Motor neuron (in vitro differentiated cells): ENCODE measurements at regions not wholly inside any gene's neighbourhood (a gene's known extent, or its start where the extent isn't known, plus 50 kb on each side); places are given as distances from the start of the nearest gene placed in this dataset.
"Not testable (repeated sequence)": the region's sequence is repeated elsewhere in the genome, so short reads cannot be mapped to it uniquely, and the experiment has no call there.

Source experiments
- ATAC-seq, 8 experiments: fragments of 200-7000 bp; cut with Tn5 transposase; replicated peaks in 6 of 8; 2 replicates each; pipeline ENCODE4 v1.8.0; 2021; ENCODE audit warnings: mild to moderate bottlenecking in 8 of 8, moderate library complexity in 8 of 8
- H3K27ac ChIP-seq, 2 donors: fragments of 250-450 bp; sonication (Bioruptor Pico); 2 replicates each; pipeline ENCODE4 v1.9.0; 2021; ENCODE audit warnings: antibody characterized with exemption in 2 of 2, mild to moderate bottlenecking in 2 of 2, moderate library complexity in 1 of 2
- H3K4me1 ChIP-seq, 2 donors: fragments of 250-450 bp; sonication (Bioruptor Pico); replicated peaks in 1 of 2; 2 replicates each; pipeline ENCODE4 v1.6.1; 2021; ENCODE audit warnings: antibody characterized with exemption in 2 of 2, mild to moderate bottlenecking in 2 of 2, moderate library complexity in 1 of 2
- H3K4me3 ChIP-seq, 5 donors: fragments of 250-450 bp; sonication (Bioruptor Pico); 2 replicates each; pipeline ENCODE4 v1.9.0; 2021; ENCODE audit warnings: antibody characterized with exemption in 5 of 5, mild to moderate bottlenecking in 5 of 5, moderate library complexity in 4 of 5
- WGBS, 10 experiments: fragments of 450-650 bp; shearing (Covaris generic); methylation state at CpG; one replicate each; pipeline ENCODE4 v1.0.0; 2022; 5-methylcytosine and 5-hydroxymethylcytosine counted together
- in situ Hi-C, 9 experiments: fragments of 400-800 bp; cut with MboI; loops; one replicate each; pipeline ENCODE4 v1.15.0; 2021; ENCODE audit warnings: low sequenced_read_pairs in 9 of 9, low pct_unique_long_range_greater_than_20kb in 2 of 9; ENCODE audit not compliant: unreplicated experiment in 9 of 9

DNA sequence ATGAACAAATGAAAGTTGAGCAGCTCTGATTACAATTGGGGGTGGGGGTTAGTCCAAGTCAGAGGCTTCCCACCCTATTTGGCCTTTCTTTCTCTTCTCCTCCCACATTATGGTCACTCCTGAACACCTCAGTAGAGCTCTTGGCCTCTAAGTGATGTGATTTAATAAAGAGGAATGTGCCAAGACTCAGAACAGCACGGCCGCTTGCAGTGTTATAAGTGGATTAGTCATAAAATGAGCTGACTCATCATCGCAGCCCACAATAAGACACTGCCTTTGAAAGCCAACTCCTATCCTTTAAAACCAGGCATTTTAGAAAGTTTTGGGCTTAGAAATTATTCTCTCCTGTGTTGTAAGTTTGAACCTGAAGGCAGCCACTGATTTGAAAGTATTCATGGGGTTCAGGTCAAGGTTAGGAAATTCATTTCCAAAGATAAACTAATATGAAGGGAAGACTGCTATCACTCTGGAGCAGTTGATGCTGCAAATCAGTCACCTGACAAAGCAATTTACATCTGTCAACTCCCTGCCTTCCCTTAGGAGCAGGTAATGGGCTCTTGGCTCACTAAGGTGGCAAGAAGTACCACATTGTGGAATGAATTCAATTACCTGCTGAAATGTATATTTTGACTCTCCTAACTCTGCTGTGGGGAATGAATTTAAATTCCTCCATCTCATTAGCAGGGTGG is 283.6 kb upstream of the NMUR2 start:
- Histone ChIP-seq H3K27ac (no peak overlapping the region), H3K4me3 (no peak overlapping the region), H3K4me1 (peaks cover 0 to 10% of the 10 kb centered on the region in 2 donors)
- peak in 7 of 8 experiments; percentile 93 to 100 (median 99) for ATAC-seq
- in situ Hi-C loops, result no loop called here
- 0 to 87% (median 40%) methylated on average over 1 to 3 of the region's 3 CpGs; no CpG with 5 or more reads in 4 of the 10 experiments for WGBS, 10 experiments

DNA sequence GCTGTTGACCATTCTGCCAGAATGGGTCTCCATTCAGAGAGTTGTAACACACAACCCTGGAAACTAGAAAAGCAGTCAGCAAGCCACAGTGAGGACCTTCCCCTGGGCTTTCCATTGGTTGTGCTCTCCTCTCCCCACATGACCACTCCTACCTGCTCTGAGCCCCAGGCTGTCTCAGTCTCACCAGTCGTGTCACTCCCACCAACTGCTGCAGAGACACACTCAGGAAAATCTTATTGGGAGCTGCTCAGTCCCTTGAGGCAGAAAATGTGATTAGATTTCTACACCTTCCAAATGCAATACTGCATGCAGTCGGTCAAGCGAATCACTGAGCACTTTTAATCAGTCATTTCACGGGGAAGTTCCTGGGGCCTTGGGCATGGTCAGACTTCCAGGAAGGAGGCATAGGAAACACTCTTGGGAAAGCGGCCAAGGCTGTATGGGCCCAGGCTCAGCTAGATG is 284.2 kb upstream of the NMUR2 start:
- H3K4me1 ChIP-seq, result peaks cover 2 to 10% of the 10 kb centered on the region in 2 donors
- H3K4me3 ChIP-seq, result no peak overlapping the region
- WGBS, 10 experiments, result 40 to 100% (median 90%) methylated on average over 1 to 4 of the region's 5 CpGs; no CpG with 5 or more reads in 3 of the 10 experiments
- in situ Hi-C loops, result no loop called here
- ATAC-seq, result peak in 5 of 8 experiments; percentile 53 to 74 (median 61)
- H3K27ac ChIP-seq, result no peak overlapping the region

DNA sequence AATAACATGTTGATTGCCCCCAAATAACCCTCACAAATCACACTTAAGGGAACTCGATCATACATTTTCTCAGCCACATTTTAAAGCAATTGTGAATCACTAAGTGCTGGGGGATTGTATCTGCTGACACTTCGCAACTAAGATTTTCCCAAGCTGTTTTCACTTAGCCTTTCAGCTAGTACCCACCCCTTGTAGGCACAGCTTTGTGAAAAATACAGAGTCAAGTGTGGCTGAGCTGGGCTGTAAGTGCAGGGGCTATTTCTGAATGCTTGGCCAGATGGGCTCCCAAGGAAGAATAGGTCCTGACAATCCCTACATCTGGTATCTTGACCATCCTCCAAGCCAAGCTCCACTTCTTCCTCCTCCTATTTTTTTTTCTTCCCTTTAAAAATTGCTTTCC is 289.2 kb upstream of the NMUR2 start:
- ATAC-seq, result no peak
- in situ Hi-C loops, result no loop called here
- WGBS, 10 experiments, result 0 to 100% (median 43%) methylated on average over 1 to 2 of the region's 2 CpGs; no CpG with 5 or more reads in 3 of the 10 experiments
- no peak overlapping the region for H3K4me3 ChIP-seq
- H3K27ac ChIP-seq, result no peak overlapping the region
- H3K4me1 ChIP-seq, result peaks cover 2 to 4% of the 10 kb centered on the region in 2 donors

DNA sequence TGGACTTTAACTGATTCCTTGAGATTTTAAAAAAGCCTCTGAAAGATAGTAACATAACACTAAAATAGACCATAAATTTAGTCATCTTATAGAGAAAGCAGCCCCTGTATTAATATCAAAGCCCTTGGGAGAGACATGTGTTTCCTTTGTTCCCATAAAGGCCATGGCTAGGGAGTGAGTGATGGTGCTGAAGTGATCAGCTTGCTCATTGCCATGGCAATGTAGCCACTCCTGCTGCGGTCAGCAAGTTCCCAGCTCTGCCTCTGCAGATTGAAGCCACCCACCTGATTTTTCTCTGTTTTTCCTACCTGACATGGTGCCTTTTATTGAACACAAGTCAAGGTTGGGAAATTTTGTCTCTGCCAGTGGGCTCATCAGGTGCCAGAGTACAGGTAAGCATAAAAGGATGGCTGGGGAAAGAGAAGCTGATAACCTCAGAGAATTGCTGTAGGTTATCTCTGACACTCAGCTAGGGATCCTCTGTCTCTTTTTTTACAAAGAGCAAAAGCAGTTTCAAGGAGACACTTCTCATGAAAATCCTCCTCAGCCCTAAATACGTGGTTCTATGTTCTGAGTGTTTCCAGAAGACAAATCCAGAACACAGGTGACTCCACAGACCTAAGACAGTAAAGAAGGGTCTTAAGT is 296.3 kb upstream of the NMUR2 start:
- Histone ChIP-seq H3K4me1 (peaks cover 12 to 15% of the 10 kb centered on the region in 2 donors), H3K27ac (peak overlapping the region in 1 of 2 donors; percentile 49), H3K4me3 (no peak overlapping the region)
- 0 to 30% (median 28%) methylated on average over 1 to 2 of the region's 2 CpGs; no CpG with 5 or more reads in 3 of the 10 experiments for WGBS, 10 experiments
- peak in 6 of 8 experiments; percentile 31 to 100 (median 100) for ATAC-seq
- in situ Hi-C loops, result no loop called here

DNA sequence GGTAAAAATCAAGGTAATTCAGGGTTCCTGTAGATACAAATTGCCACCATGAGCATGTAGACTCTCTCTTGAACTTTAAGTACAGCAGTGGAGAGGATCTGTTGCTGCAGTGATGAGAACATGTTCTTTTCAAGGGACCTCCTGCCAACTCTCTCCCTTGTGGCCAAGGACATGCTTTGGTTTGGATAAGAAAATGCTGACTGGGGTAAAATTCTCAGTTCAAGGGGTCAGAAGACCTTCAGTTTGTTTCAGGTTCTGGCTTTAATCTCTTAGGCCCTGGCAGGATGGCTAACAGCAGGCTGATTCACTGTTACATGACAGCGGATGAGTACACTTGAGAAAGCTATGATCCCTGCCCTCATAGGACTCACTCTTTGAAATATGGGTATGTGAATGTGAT is 299.2 kb upstream of the NMUR2 start:
- no peak for ATAC-seq
- Histone ChIP-seq H3K4me1 (peaks cover 12 to 15% of the 10 kb centered on the region in 2 donors), H3K4me3 (no peak overlapping the region), H3K27ac (no peak overlapping the region)
- WGBS, 10 experiments, result 55 to 100% (median 90%) methylated on average over 1 of the region's 1 CpG; no CpG with 5 or more reads in 4 of the 10 experiments
- in situ Hi-C loops, result no loop called here

DNA sequence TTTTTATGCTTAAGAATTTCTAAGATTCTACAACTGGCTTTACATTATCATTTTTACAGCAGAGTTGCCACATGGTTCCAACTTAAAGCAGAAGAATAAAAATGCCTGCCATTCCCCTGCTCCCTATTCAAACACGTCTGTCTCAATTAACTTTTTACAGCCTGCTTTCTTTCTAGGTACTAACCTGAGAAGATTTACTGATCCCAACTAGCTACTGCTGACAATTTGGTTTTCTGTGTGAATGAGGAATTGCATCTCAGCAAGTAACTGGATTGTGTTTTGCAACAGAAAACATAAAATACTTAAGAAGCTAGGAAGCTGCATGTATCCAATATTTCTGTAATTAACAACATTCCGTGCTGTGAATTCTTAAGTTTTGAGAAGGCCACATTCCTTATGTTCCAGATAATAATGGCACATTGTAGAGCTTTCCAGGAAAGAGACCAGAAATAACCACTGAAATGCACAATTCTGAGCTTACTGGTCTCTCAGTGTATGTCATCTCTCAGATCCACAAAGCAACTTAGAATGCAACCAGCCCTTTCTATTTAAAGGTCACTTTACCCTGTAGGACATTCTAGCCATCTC is 306.8 kb upstream of the NMUR2 start:
- peaks cover 0 to 9% of the 10 kb centered on the region in 2 donors for H3K4me1 ChIP-seq
- WGBS, 10 experiments, result 0 to 80% (median 22%) methylated on average over 1 to 2 of the region's 2 CpGs; no CpG with 5 or more reads in 1 of the 10 experiments
- in situ Hi-C loops, result no loop called here
- ATAC-seq, result peak in 1 of 8 experiments; percentile 63
- no peak overlapping the region for H3K27ac ChIP-seq
- no peak overlapping the region for H3K4me3 ChIP-seq

DNA sequence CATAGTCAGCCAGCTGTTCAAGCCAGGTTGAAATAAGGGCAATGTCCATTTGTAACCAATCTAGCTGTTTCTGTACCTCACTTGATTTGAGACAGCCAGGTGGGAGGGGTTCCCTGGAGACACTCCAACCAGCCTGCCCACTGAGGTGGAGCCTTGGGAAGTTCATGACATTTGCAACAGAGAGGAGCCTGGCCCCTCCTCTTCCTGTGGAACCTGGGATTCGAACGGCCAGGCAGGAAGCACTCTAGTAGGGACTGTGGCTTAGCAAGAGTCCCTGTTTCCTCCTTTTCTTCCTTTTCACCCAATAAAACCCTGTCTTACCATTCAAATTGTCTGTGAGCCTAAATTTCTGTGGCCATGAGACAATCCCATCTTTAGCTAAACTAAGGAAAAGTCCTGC is 312.3 kb upstream of the NMUR2 start:
- WGBS, 10 experiments, result 0 to 100% (median 0%) methylated on average over 1 to 2 of the region's 2 CpGs; no CpG with 5 or more reads in 5 of the 10 experiments
- Histone ChIP-seq H3K4me1 (peaks cover 0 to 2% of the 10 kb centered on the region in 2 donors), H3K27ac (no peak overlapping the region), H3K4me3 (no peak overlapping the region)
- in situ Hi-C loops, result no loop called here
- ATAC-seq, result no peak

DNA sequence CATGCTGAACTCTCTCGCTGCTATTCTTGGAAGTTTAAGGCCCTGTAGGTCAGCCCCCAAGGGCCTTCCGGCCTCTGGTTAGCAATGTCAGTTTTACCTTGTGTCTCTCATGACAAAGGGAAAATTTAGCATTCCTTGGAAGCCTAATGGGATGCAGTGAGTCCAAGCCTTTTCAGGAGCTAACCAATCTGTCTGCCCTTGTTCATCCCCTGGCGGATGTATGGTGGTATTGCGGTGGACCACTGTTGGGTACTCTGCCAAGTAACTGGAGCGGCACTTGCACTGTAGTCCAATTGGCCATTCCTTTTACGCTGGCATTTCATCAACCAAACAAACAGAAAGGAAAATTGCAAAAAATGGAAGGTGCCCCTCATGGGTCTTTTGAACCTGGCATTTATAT is 318.4 kb upstream of the NMUR2 start:
- 44 to 100% (median 80%) methylated on average over 1 to 4 of the region's 6 CpGs; no CpG with 5 or more reads in 3 of the 10 experiments for WGBS, 10 experiments
- Histone ChIP-seq H3K27ac (no peak overlapping the region), H3K4me3 (no peak overlapping the region), H3K4me1 (peaks cover 0 to 2% of the 10 kb centered on the region in 2 donors)
- ATAC-seq, result no peak
- in situ Hi-C loops, result no loop called here

DNA sequence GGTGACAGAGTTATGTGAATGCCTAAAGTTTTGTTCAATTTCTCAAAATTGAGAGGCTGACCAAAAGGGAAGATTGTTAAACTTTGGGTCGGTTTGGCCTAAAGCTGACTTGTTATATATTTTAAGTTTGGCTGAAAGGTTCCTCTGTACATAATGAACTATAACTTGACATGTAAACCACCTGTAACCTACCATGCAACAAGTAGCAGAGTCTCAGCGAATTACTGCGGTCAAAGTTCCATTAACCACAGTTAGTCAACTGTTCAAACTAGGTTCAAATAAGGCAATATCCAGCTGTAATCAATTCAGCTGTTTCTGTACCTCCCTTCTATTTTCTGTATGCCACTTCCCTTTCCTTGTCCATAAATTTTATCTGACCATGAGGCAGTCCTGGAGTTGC is 325.1 kb upstream of the NMUR2 start:
- in situ Hi-C loops, result no loop called here
- H3K27ac ChIP-seq, result no peak overlapping the region
- no peak for ATAC-seq
- 17 to 100% (median 93%) methylated on average over 1 to 3 of the region's 3 CpGs; no CpG with 5 or more reads in 1 of the 10 experiments for WGBS, 10 experiments
- H3K4me1 ChIP-seq, result no peaks in the 10 kb centered on the region
- H3K4me3 ChIP-seq, result no peak overlapping the region

DNA sequence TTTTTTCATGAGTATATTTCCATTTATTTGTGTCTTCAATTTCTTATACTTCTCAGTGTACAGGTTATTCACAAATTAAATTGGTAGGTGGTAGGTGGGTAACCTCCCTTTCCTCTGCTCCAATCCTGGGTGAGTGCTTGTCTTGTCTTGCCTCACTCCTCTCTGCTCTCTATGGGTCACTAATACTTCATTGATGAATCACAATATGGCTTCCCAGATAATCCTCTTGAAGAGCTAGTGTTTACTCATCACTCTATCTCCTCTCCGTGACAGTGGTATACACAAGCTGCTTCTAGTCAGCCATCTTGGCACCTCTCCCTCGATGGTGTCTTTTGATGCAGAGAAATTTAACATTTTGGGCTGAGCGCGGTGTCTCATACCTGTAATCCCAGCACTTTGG is 331.8 kb upstream of the NMUR2 start:
- no peak overlapping the region for H3K4me3 ChIP-seq
- WGBS, 10 experiments, result 47 to 100% (median 89%) methylated on average over 1 to 4 of the region's 4 CpGs; no CpG with 5 or more reads in 3 of the 10 experiments
- in situ Hi-C loops, result no loop called here
- no peaks in the 10 kb centered on the region for H3K4me1 ChIP-seq
- no peak overlapping the region for H3K27ac ChIP-seq
- no peak for ATAC-seq

DNA sequence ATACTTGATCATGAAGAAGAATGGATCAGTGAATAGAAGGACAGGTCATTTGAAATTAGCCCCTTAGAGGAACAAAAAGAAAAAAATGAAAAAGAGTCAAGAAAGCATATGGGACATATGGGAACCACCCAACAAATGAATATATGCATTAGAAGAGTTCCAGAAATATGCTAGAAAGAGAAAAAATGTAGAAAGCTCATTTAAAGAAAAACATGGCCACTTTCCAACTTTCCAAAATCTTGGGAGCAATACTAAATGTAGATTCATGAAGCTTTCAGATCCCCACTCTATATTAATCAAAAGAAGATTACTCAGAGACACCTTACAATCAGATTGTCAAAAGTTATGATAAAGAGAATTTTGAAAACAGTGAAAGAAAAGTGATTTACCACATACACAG is 334.8 kb upstream of the NMUR2 start:
- Histone ChIP-seq H3K4me3 (no peak overlapping the region), H3K4me1 (no peaks in the 10 kb centered on the region), H3K27ac (no peak overlapping the region)
- no peak for ATAC-seq
- in situ Hi-C loops, result no loop called here

DNA sequence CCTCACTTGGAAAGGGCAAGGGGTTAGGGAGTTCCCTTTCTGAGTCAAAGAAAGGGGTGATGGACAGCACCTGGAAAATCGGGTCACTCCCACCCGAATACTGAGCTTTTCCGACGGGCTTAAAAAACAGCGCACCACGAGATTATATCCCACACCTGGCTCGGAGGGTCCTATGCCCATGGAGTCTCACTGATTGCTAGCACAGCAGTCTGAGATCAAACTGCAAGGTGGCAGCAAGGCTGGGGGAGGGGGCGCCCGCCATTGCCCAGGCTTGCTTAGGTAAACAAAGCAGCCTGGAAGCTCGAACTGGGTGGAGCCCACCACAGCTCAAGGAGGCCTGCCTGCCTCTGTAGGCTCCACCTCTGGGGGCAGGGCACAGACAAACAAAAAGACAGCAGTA is 336.0 kb upstream of the NMUR2 start:
- in situ Hi-C loops, H3K27ac ChIP-seq: not testable (repeated sequence)
- 0 to 85% (median 80%) methylated on average over 1 to 6 of the region's 10 CpGs; no CpG with 5 or more reads in 7 of the 10 experiments for WGBS, 10 experiments

DNA sequence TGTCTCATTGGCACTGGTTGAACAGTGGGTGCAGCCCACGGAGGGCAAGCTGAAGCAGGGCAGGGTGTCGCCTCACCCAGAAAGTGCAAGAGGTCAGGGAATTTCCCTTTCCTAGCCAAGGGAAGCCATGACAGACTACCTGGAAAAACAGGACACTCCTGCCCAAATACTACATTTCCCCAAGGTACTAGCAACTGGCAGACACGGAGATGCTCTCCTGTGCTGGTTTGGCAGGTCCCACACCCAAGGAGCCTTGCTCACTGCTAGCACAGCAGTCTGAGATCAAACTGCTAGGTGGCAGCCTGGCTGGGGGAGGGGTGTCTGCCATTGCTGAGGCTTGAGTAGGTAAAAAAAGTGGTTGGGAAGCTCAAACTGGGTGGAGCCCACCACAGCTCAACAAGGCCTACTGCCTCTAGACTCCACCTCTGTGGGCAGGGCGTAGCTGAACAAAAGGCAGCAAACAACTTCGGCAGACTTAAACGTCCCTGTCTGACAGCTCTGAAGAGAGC is 382.7 kb upstream of the NMUR2 start:
- 0 to 95% (median 33%) methylated on average over 1 to 3 of the region's 6 CpGs; no CpG with 5 or more reads in 3 of the 10 experiments for WGBS, 10 experiments
- ATAC-seq, H3K27ac ChIP-seq, in situ Hi-C loops, H3K4me3 ChIP-seq, H3K4me1 ChIP-seq: not testable (repeated sequence)

More for the DNA sequence above, 336.0 kb upstream of the NMUR2 start:
- H3K4me1 ChIP-seq, ATAC-seq, H3K4me3 ChIP-seq: not testable (repeated sequence)
